ENCODE measurements at regions not wholly inside any gene's neighbourhood (a gene's known extent, or its start where the extent isn't known, plus 50 kb on each side); places are given as distances from the start of the nearest gene placed in this dataset.

DNA sequence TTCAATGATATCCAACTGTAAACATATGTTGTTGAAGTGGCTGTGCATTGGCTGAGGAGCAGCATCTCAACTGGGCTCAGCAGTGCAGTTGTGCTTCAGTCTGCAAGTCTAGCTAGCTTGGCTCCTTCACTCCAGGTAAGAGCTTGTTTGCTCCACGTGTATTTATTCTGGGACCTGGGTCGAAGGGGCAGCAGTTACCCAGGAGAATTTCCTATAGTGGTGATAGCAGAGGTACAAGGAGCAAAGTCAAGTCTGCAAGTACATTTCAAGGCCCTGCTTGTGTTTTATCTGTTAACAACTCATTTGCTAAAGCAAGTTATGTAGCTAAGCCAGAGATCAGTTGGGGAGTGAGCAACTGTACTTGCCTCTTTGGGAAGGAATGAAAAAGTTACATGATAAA, 286.2 kb upstream of the UMPS start:
- no peak for DNase-seq (ENCODE audit: low read depth)

- no peak for DNase-seq (ENCODE audit: low read depth)
Observed at GRCh38 chr3:124444896-124445295, 285.4 kb upstream of the UMPS start.

GRCh38 chr3:124447845-124448244, 282.4 kb upstream of the UMPS start:
- no peak for DNase-seq (ENCODE audit: low read depth)

DNA sequence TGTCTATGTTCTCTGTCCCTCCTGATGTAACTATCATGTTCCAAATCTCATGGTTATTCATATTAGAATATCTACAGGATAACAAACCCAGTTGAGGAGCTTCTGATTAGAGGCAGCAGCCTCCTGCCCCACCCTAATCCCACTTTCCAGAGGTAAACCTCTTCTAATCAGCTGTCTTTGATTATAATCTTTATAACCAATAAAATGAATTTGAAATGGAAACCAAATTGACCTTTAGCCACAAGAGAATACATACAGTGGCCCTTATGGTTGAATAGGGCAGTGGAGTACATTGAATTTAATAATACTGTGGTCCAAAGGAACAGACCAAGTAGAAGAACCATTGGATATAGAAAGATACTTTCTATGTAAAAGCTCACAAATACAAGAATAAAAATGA, 281.3 kb upstream of the UMPS start:
- no peak for DNase-seq (ENCODE audit: low read depth)

GRCh38 chr3:124450366-124450765, 279.9 kb upstream of the UMPS start:
- no peak for DNase-seq (ENCODE audit: low read depth)

- no peak for DNase-seq (ENCODE audit: low read depth)
Observed at GRCh38 chr3:124451630-124452317, 278.5 kb upstream of the UMPS start.

GRCh38 chr3:124453189-124453588, 277.1 kb upstream of the UMPS start:
- DNase-seq (ENCODE audit: low read depth): no peak

DNA sequence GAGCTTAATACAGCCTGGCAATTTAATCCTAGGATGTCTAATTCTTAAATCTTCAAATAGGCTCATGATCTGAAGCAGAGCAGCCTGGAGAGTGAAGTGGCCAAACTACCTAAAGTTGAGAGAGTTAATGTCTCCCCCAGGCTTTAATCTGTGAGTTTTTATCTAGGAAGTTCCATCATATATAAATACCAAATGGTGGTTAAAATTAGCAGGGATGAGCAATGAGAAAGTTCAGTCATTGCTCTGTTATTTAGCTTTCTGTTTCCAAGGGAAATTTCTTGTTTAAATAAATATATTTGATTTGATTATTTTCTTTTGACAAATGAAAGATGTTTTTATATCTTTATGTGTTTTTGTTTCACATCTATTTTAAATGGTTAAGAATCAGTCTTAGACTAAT, 274.4 kb upstream of the UMPS start:
- no peak for DNase-seq (ENCODE audit: low read depth)

- no peak for DNase-seq (ENCODE audit: low read depth)
Observed at GRCh38 chr3:124456506-124456905, 273.7 kb upstream of the UMPS start.

GRCh38 chr3:124459678-124460077, 270.6 kb upstream of the UMPS start:
- DNase-seq (ENCODE audit: low read depth): no peak

DNA sequence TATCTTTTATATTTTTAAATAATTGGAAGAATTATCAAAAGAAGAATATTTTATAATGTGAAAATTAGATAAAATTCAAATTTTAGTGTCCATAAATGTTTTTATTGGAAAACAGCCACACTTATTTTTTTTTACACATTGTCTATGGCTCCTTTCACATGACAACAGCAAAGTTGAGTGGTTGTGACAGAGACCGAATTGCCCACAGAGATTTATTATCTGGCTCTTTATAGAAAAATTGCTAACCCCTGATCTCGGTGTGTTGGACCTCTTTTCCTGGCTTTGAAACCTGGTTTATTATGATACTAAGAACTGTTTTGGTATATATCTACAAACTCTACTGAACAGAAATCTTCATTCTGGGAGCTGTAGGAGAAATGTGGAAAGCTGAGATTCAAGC, 269.1 kb upstream of the UMPS start:
- DNase-seq (ENCODE audit: low read depth): no peak

DNA sequence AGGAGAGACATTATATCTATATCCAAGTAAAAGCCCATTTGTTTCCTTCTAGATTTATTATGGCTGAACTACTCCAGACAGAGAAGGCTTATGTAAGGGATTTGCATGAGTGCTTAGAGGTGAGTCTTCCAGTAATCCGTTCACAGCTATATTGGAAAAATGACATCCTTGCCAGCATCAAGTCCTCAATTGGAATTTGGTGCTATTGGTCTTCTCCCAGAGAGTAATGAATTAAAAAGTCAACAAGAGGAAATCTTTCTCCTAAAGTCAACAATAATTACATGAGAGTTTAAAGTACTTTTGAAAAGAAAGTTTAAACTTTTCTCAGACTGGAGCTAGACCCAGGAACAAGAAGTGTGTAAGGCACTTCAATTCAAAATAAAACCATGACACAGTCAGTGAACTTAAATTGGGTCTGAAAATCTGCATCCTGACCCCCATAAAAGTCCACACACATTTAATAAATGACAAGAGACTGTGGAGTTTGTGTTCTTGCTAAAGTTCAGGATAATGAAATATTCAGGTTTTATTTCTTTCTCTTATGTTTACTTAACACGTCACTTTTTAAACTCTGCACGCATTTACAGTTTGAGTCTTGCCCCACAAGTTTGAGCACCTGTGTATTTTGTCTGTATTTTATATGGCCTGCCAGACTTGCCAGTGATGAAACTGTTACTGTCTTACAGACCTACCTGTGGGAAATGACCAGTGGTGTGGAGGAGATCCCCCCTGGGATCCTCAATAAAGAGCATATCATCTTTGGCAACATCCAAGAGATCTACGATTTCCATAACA, 268.2 kb upstream of the UMPS start:
- DNase-seq (ENCODE audit: low read depth): no peak

GRCh38 chr3:124463234-124463633, 267.0 kb upstream of the UMPS start:
- no peak for DNase-seq (ENCODE audit: low read depth)

- no peak for DNase-seq (ENCODE audit: low read depth)
Observed at GRCh38 chr3:124467980-124468902, 262.0 kb upstream of the UMPS start.

DNA sequence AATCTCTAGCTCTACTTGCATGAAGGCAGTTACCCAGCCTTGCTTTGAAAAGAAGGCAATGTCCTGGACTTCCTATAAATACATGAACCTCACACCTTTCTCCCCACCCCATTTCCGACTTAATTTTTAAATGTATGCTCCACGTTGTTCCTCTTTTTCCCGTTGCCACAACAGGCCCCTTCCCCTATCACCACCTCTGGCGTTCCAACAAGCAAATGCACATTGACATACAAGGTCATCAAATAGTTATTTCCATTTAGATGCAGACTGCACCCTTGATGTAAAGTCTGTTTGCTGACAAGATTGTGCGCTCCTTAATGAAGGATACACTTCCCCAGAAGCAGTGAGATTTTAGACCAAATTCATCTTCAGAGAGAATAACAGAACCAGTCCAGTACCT, 260.7 kb upstream of the UMPS start:
- no peak for DNase-seq (ENCODE audit: low read depth)

DNA sequence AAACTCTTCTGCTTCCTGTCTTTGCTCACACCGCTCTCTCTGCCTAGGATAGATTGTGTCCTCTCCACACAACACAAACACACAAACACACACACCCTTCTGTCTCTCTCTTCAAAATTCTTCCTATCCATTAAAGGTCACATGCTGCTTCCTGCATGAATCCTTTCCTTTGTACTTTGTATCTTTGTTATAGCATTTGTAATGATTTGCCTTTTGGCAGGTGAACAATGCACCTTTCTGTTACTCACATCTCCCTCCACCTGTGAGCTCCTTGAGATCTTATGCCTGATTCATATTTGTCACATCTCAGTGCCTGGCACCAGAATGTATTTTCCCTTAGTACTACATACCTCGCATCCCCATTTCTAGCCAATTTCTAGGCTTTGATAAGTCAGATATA, 251.4 kb upstream of the UMPS start:
- no peak for DNase-seq (ENCODE audit: low read depth)

- DNase-seq (ENCODE audit: low read depth): no peak
Observed at GRCh38 chr3:124483915-124484470, 246.3 kb upstream of the UMPS start.

- DNase-seq (ENCODE audit: low read depth): no peak
Observed at GRCh38 chr3:124486324-124486723, 243.9 kb upstream of the UMPS start.

- DNase-seq (ENCODE audit: low read depth): no peak
Observed at GRCh38 chr3:124489506-124489905, 240.7 kb upstream of the UMPS start.

DNA sequence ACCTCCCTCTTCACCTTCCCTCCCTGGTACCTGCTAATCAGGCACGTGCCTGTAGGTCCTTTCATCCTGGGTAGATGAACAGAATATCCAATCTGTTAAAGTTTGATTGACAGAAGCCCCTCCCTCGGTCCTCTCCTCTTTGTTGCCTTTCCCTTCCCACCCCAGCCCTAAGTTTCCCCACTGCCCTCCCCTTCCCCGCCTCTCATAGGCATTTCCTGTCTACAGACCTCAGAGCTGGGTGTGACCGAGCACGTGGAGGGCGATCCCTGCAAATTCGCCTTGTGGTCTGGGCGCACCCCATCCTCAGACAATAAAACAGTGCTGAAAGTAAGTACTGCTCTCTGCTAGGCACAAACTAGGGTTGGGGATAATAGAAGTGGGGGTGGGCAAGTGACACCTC, 239.2 kb upstream of the UMPS start:
- no peak for DNase-seq (ENCODE audit: low read depth)

DNA sequence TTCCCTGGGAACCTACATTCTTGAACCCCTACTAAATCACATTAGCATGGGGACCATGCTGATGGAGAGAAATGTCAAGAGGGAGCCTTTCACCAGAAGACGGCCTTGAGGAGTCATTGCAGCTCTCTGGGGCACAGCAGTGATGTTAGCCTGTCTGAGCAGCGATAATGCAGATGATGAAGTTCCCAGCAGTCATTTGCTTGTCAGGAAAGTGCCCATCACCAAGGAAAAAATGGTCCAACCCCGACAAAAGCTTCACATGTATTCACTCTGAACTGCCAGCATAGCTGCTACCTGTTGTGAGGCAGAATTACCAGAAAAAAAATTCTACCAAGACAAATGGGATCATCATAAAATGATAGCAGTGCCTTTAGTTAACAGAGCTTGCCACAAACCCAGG, 238.4 kb upstream of the UMPS start:
- DNase-seq (ENCODE audit: low read depth): no peak

GRCh38 chr3:124492824-124493223, 237.4 kb upstream of the UMPS start:
- DNase-seq (ENCODE audit: low read depth): no peak

Measured in activated T-helper 1 cell treated with Interleukin-2 at 50 U/mL for 16 hours (primary cell).